CD4-positive, alpha-beta T cell (primary cell): ENCODE measurements at regions not wholly inside any gene's neighbourhood (a gene's known extent, or its start where the extent isn't known, plus 50 kb on each side); places are given as distances from the start of the nearest gene placed in this dataset.

Experiments
- ATAC-seq: fragments of 200-7000 bp; cut with Tn5 transposase; one replicate; pipeline ENCODE4 v1.10.0; 2022; ENCODE audit warnings: mild to moderate bottlenecking; ENCODE audit not compliant: poor library complexity
- CTCF ChIA-PET: fragments of 350-600 bp; sonication (Branson Sonifier 250); formaldehyde crosslinking; loops from one replicate; lab custom pipeline; 2021; ENCODE audit warnings: antibody characterized with exemption, inconsistent platforms; lab: Charles Lee
- POLR2A ChIA-PET: fragments of 350-600 bp; sonication (Branson Sonifier 250); formaldehyde crosslinking; loops from one replicate; lab custom pipeline; 2021; ENCODE audit warnings: antibody characterized with exemption, inconsistent platforms; lab: Charles Lee
- DNase-seq, 14 experiments: peaks; one replicate each; pipeline ENCODE4 v3.0.0-alpha.2; 2013 to 2020; ENCODE audit warnings: mixed read lengths in 2 of 14
- H3K27ac ChIP-seq, 2 donors: one replicate each; pipeline versions ENCODE4 v1.5.1 to v1.7.0; 2013; ENCODE audit warnings: low read length in 2 of 2, low read depth in 1 of 2, mild to moderate bottlenecking in 1 of 2
- H3K27me3 ChIP-seq, 2 experiments: 1 replicate in 1 of 2; 2 replicates in 1 of 2; pipeline versions ENCODE4 v1.6.1 to v1.7.0; 2013; ENCODE audit warnings: low read length in 2 of 2, control low read depth in 1 of 2, mild to moderate bottlenecking in 1 of 2, moderate library complexity in 1 of 2; ENCODE audit not compliant: insufficient read depth in 2 of 2, control insufficient read depth in 1 of 2
- H3K36me3 ChIP-seq: one replicate; pipeline ENCODE4 v1.6.1; 2013; ENCODE audit warnings: low read length, control low read depth; ENCODE audit not compliant: insufficient read depth
- H3K4me1 ChIP-seq: one replicate; pipeline ENCODE4 v1.6.1; 2013; ENCODE audit warnings: low read length, control low read depth; ENCODE audit not compliant: insufficient read depth
- H3K4me3 ChIP-seq: one replicate; pipeline ENCODE4 v1.5.1; 2013; ENCODE audit warnings: mild to moderate bottlenecking, low read length, moderate library complexity
- H3K9me3 ChIP-seq, 2 experiments: 1 replicate in 1 of 2; 2 replicates in 1 of 2; pipeline versions ENCODE4 v1.6.1 to v1.7.0; 2013; ENCODE audit warnings: low read length in 2 of 2, mild to moderate bottlenecking in 2 of 2, control low read depth in 1 of 2, moderate library complexity in 1 of 2; ENCODE audit not compliant: control insufficient read depth in 1 of 2, insufficient read depth in 1 of 2
- H3K27ac Mint-ChIP-seq: one replicate; pipeline ENCODE4 v1.8.0; 2020; ENCODE audit warnings: mixed read lengths
- H3K27me3 Mint-ChIP-seq: one replicate; pipeline ENCODE4 v1.8.0; 2021; ENCODE audit warnings: mixed read lengths
- H3K36me3 Mint-ChIP-seq: one replicate; pipeline ENCODE4 v1.8.0; 2021; ENCODE audit warnings: low read depth, mixed read lengths
- H3K4me1 Mint-ChIP-seq: one replicate; pipeline ENCODE4 v1.8.0; 2021; ENCODE audit warnings: low read depth, mixed read lengths
- H3K4me3 Mint-ChIP-seq: one replicate; pipeline ENCODE4 v1.8.0; 2020; ENCODE audit warnings: mild to moderate bottlenecking, mixed read lengths
- H3K9me3 Mint-ChIP-seq: one replicate; pipeline ENCODE4 v1.8.0; 2020; ENCODE audit warnings: mixed read lengths
- intact Hi-C, 2 experiments: fragments of 100-400 bp; cut with DNase I in 1 of 2; cut with micrococcal nuclease in 1 of 2; formaldehyde crosslinking; loops; one replicate each; pipeline versions ENCODE4 v1.15.1 to v1.9.0; 2023 to 2025; cut with DNase I, micrococcal nuclease
- TF ChIP-seq, protein P1 (sequence below): fragments of 200-600 bp; IDR thresholded peaks from one replicate; pipeline ENCODE4 v1.8.0; 2022; ENCODE audit warnings: antibody characterized with exemption, mild to moderate bottlenecking

DNA sequence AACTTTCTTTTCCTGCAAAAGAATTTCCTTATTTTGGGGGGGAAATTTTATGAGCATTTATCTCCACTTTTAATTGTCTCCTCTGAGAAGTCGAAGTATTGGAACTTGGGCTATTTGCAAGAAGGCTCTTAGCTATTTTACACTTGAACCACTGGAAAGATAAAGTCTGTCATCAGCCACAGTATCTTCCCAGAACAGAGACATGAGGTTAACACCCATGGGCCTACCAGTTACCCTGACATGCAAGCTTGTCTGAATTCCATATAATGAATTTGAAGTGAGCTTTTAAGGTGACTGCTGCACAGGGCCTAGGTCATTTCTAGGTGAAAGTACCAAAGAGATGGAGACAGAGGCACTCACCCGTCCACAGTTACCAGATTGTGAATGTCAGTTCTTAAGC, 193.1 kb downstream of the SIM1 start:
- no peak for ATAC-seq
- peaks cover 11% of the 10 kb centered on the region for H3K27me3 Mint-ChIP-seq
- POLR2A ChIA-PET: no interaction called here
- no peaks in the 10 kb centered on the region for H3K9me3 ChIP-seq
- H3K4me3 ChIP-seq: no peak overlapping the region
- TF ChIP-seq, protein P1, sequence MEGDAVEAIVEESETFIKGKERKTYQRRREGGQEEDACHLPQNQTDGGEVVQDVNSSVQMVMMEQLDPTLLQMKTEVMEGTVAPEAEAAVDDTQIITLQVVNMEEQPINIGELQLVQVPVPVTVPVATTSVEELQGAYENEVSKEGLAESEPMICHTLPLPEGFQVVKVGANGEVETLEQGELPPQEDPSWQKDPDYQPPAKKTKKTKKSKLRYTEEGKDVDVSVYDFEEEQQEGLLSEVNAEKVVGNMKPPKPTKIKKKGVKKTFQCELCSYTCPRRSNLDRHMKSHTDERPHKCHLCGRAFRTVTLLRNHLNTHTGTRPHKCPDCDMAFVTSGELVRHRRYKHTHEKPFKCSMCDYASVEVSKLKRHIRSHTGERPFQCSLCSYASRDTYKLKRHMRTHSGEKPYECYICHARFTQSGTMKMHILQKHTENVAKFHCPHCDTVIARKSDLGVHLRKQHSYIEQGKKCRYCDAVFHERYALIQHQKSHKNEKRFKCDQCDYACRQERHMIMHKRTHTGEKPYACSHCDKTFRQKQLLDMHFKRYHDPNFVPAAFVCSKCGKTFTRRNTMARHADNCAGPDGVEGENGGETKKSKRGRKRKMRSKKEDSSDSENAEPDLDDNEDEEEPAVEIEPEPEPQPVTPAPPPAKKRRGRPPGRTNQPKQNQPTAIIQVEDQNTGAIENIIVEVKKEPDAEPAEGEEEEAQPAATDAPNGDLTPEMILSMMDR: no peak
- H3K36me3 ChIP-seq: no peaks in the 10 kb centered on the region
- H3K36me3 Mint-ChIP-seq: no peaks in the 10 kb centered on the region
- CTCF ChIA-PET: no interaction called here
- intact Hi-C loops: no loop called here
- no peaks in the 10 kb centered on the region for H3K4me1 Mint-ChIP-seq
- no peak for DNase-seq
- H3K9me3 Mint-ChIP-seq: no peaks in the 10 kb centered on the region
- no peak overlapping the region for H3K27ac Mint-ChIP-seq
- H3K27me3 ChIP-seq: peaks cover 0 to 3% of the 10 kb centered on the region in 2 experiments
- no peaks in the 10 kb centered on the region for H3K4me1 ChIP-seq
- no peak overlapping the region for H3K4me3 Mint-ChIP-seq
- no peak overlapping the region for H3K27ac ChIP-seq

DNA sequence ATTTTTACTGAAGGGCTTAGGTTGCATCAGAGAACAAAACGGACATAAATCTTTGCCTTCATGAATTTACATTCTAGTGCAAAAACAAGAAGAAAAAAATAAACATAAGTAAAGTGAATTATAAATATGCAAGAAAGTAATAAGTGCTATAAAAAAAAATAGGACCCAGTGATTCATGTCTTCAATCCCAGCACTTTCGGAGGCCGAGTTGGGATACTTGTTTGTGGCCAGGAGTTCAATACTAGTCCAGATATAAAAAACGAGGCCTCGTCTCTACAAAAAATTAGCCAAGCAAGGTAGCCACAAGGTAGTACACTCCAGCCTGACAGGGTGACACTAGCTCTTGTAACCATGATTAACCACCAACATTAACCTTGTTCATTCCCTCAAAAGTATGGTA, 193.5 kb downstream of the SIM1 start:
- no peaks in the 10 kb centered on the region for H3K9me3 Mint-ChIP-seq
- ChIA-PET CTCF (no interaction called here), POLR2A (no interaction called here)
- no peaks in the 10 kb centered on the region for H3K4me1 Mint-ChIP-seq
- no peaks in the 10 kb centered on the region for H3K36me3 ChIP-seq
- no peak overlapping the region for H3K27ac ChIP-seq
- no peaks in the 10 kb centered on the region for H3K36me3 Mint-ChIP-seq
- no peak for ATAC-seq
- no peaks in the 10 kb centered on the region for H3K4me1 ChIP-seq
- H3K4me3 Mint-ChIP-seq: no peak overlapping the region
- H3K4me3 ChIP-seq: no peak overlapping the region
- no peaks in the 10 kb centered on the region for H3K27me3 ChIP-seq
- TF ChIP-seq, protein P1: no peak
- intact Hi-C loops: no loop called here
- no peak for DNase-seq
- no peak overlapping the region for H3K27ac Mint-ChIP-seq
- no peaks in the 10 kb centered on the region for H3K9me3 ChIP-seq
- peaks cover 10% of the 10 kb centered on the region for H3K27me3 Mint-ChIP-seq

DNA sequence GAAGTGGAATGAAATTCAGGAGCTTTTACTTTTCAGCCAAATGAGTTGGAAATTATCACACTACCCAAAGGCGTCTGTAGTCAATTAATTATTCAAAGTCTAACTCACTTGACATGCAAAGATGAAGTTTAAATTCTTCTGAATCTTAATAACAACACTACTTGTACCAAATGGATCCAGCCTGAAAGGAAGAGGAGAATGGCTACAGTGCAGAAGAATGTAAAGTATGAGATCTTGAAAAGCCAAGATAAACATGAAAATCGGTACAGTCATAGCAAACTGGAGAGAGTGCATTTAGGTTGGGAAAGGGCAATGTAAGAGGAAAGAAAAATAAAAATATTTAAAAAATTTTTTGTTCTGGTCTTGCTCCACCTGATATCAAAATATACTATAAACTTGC, 195.5 kb downstream of the SIM1 start:
- ATAC-seq (no peak), DNase-seq (no peak)
- Histone ChIP-seq H3K27ac (no peak overlapping the region), H3K36me3 (no peaks in the 10 kb centered on the region), H3K27me3 (no peaks in the 10 kb centered on the region), H3K4me3 (no peak overlapping the region), H3K4me1 (no peaks in the 10 kb centered on the region), H3K9me3 (no peaks in the 10 kb centered on the region)
- ChIA-PET POLR2A (no interaction called here), CTCF (no interaction called here)
- Mint-ChIP-seq H3K27me3 (peaks cover 10% of the 10 kb centered on the region), H3K36me3 (no peaks in the 10 kb centered on the region), H3K4me1 (no peaks in the 10 kb centered on the region), H3K27ac (no peak overlapping the region), H3K4me3 (no peak overlapping the region), H3K9me3 (no peaks in the 10 kb centered on the region)
- intact Hi-C loops: no loop called here
- TF ChIP-seq, protein P1: no peak
